ENCODE measurements at regions not wholly inside any gene's neighbourhood (a gene's known extent, or its start where the extent isn't known, plus 50 kb on each side); places are given as distances from the start of the nearest gene placed in this dataset.

GRCh38 chr17:31778523-31778922 is 80.5 kb downstream of the COPRS start:
- no peak for TF ChIP-seq KLF9 (tag by site-specific recombination; IDR thresholded peaks at IDR 0.05; ENCODE audit: low read depth)
- TF ChIP-seq ZBTB26 (tag by site-specific recombination; optimal IDR thresholded peaks at IDR 0.05), result no peak
- TF ChIP-seq ZNF776 (tag by site-specific recombination; IDR thresholded peaks at IDR 0.05; ENCODE audit: borderline replicate concordance), result no peak
- no peak for TF ChIP-seq ZBTB7A (tag by site-specific recombination; IDR thresholded peaks at IDR 0.05; ENCODE audit: low read depth)
- TF ChIP-seq RBAK (tag by site-specific recombination; IDR thresholded peaks at IDR 0.05), result no peak
- TF ChIP-seq ZFP3 (tag by site-specific recombination; IDR thresholded peaks at IDR 0.05; ENCODE audit: low read depth), result no peak

Measured in HEK293 (cell line).